ENCODE measurements at regions not wholly inside any gene's neighbourhood (a gene's known extent, or its start where the extent isn't known, plus 50 kb on each side); places are given as distances from the start of the nearest gene placed in this dataset.

DNA sequence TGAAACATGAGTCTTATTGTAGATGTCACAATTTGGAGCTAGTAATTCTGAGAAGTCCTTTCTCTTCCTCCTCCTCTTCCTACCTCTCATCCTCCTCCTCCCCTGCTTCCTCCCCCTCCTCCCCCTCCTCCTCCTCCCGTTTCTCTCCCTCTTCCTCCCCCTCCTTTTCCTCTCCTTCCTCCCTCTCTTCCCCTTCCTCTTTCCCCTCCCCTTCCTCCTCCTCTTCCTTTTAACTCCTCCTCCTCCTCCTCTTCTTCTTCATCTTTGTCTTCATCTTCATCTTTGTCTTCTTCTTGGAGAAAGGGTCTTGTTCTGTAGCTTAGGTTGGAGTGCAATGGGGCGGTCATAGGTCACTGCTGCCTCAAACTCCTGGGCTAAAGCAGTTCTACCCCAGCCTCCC, 161.8 kb downstream of the PCDH7 start:
- no peak for DNase-seq (ENCODE audit: extremely low read depth, low read depth)
- no peak overlapping the region for H3K4me3 ChIP-seq (replicated peaks; ENCODE audit: low read depth, low read length)
- TF ChIP-seq CTCF (IDR thresholded peaks at IDR 0.05; ENCODE audit: low read depth, low read length, missing control alignments) = no peak

- H3K4me3 ChIP-seq (replicated peaks; ENCODE audit: low read depth, low read length) = no peak overlapping the region
- no peak for DNase-seq (ENCODE audit: extremely low read depth, low read depth)
- TF ChIP-seq CTCF (IDR thresholded peaks at IDR 0.05; ENCODE audit: low read depth, low read length, missing control alignments) = no peak
These were observed 162.3 kb downstream of the PCDH7 start for GRCh38 chr4:30882443-30882842.

- TF ChIP-seq CTCF (IDR thresholded peaks at IDR 0.05; ENCODE audit: low read depth, low read length, missing control alignments) = no peak
- no peak overlapping the region for H3K4me3 ChIP-seq (replicated peaks; ENCODE audit: low read depth, low read length)
- DNase-seq (ENCODE audit: extremely low read depth, low read depth) = no peak
These were observed 163.0 kb downstream of the PCDH7 start for GRCh38 chr4:30882995-30883675.

DNA sequence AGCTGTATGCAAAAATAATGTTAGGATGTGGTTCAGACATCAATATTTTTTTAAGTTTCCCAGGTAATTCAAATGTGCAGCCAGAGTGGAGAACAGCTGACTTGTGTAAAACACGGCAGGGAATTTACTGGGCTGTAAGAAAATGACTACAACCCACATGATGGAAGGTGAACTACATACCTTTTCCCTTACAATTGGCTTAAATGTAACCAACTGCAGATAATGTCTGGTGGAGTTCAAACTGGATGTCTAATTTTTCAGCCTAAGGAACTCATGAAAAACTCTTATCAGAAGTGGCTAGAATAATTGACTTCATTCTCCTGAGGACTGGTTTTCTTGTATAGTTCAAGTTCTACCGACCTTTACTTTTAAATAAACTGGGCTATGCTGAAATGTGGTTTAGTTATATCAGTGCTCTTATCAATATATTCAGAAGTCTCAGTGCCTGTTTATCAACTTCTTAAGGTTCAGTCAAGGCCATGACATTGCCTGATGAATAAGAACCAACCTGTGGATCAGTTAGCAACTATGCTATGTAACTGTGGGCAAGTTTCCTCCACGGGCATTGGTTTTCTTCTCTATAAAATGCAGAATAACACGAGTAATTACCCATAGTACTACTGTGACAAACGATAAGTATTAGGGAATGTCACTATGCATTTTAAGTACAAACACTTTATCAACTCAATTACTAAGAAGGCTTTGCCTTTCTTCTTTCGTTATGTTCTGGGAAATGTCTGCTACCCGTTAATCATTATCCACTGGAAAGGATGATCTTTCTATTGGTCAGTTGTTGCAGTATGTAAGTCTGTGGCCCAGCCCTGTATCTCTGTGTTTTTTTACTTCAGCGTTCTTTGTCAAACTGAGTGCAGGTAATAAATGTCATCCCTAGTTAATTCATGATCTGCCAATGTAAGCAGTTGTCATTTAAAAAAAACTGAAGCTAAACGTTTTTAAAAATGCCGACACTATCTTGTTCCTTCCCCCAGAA, 181.6 kb downstream of the PCDH7 start:
- DNase-seq (ENCODE audit: extremely low read depth, low read depth) = no peak
- TF ChIP-seq CTCF (IDR thresholded peaks at IDR 0.05; ENCODE audit: low read depth, low read length, missing control alignments) = no peak
- no peak overlapping the region for H3K4me3 ChIP-seq (replicated peaks; ENCODE audit: low read depth, low read length)

DNA sequence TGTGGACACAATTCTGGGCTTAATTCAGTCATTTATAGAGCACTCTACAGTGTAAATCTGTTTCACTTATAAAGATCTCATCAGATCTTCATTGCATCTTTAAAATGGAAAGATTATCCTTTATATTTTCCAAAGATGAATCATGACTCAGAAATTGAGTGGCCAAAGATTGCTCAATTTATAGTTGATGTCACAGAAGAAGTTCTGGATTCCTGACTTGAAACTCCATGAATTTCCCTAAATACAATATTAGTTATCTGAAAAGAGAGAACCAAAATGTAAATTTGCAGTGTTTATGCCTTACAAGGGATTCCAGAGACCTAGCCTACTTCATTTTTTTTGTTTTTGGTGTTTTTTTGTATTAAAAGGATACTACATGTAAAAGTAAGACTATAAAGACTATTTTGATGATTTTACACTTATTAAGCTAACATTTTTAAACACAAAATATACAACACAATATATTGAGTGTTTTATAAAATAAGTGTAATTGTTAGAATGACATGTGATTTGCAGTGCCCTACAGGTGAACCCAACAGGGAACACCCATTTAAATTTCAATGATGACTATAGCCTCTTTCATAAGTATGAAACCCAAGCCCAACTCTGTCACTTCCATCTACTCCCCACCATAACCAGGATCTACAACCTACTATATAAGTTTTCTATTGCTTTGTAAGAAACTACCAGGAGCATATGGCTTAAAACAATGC, 183.5 kb downstream of the PCDH7 start:
- H3K4me3 ChIP-seq (replicated peaks; ENCODE audit: low read depth, low read length) = no peak overlapping the region
- no peak for DNase-seq (ENCODE audit: extremely low read depth, low read depth)
- TF ChIP-seq CTCF (IDR thresholded peaks at IDR 0.05; ENCODE audit: low read depth, low read length, missing control alignments) = no peak

GRCh38 chr4:30904215-30904555, 184.0 kb downstream of the PCDH7 start:
- no peak for TF ChIP-seq CTCF (IDR thresholded peaks at IDR 0.05; ENCODE audit: low read depth, low read length, missing control alignments)
- no peak overlapping the region for H3K4me3 ChIP-seq (replicated peaks; ENCODE audit: low read depth, low read length)
- DNase-seq (ENCODE audit: extremely low read depth, low read depth) = no peak

All from HFF-Myc (cell line).